ENCODE measurements at regions not wholly inside any gene's neighbourhood (a gene's known extent, or its start where the extent isn't known, plus 50 kb on each side); places are given as distances from the start of the nearest gene placed in this dataset.

- TF ChIP-seq CTCF (IDR thresholded peaks at IDR 0.05; ENCODE audit: low read depth, low read length, missing input control): no peak
- TF ChIP-seq REST (IDR thresholded peaks at IDR 0.05): no peak
- TF ChIP-seq HNF4G (IDR thresholded peaks at IDR 0.05): no peak
- TF ChIP-seq MAX (IDR thresholded peaks at IDR 0.05): no peak
- no peak for TF ChIP-seq SP1 (IDR thresholded peaks at IDR 0.05)
- TF ChIP-seq GABPA (IDR thresholded peaks at IDR 0.05 in 1 of 2, conservative IDR thresholded peaks at IDR 0.05 in 1 of 2): no peak
- no peak for TF ChIP-seq JUND (IDR thresholded peaks at IDR 0.05)
- no peak for TF ChIP-seq RAD21 (IDR thresholded peaks at IDR 0.05)
- TF ChIP-seq ZBTB33 (IDR thresholded peaks at IDR 0.05): no peak
- TF ChIP-seq RXRA (IDR thresholded peaks at IDR 0.05): no peak
- no peak for TF ChIP-seq ATF3 (IDR thresholded peaks at IDR 0.05)
- no peak for TF ChIP-seq YY1 (IDR thresholded peaks at IDR 0.05)
- TF ChIP-seq EGR1 (IDR thresholded peaks at IDR 0.05; ENCODE audit: low read depth in 2 of 2): no peak
- no peak for TF ChIP-seq TAF1 (conservative IDR thresholded peaks at IDR 0.05)
Observed at GRCh38 chr2:74036010-74036409, 51.3 kb downstream of the TET3 start.

Measured in liver (tissue), 3 donors.